Testis (tissue), 2 donors: ENCODE measurements at regions not wholly inside any gene's neighbourhood (a gene's known extent, or its start where the extent isn't known, plus 50 kb on each side); places are given as distances from the start of the nearest gene placed in this dataset.

Experiments
- DNase-seq: peaks from one replicate; pipeline ENCODE4 v3.0.0-alpha.2; 2019
- H3K27ac ChIP-seq, 2 donors: fragments of 200-600 bp; sonication (generic); one replicate each; pipeline ENCODE4 v1.5.1; 2019
- H3K27me3 ChIP-seq: fragments of 200-600 bp; sonication (generic); one replicate; pipeline ENCODE4 v1.5.1; 2019
- H3K36me3 ChIP-seq: fragments of 200-600 bp; sonication (generic); one replicate; pipeline ENCODE4 v1.5.1; 2017; ENCODE audit warnings: low read depth; ENCODE audit errors: missing control alignments
- H3K4me1 ChIP-seq: fragments of 200-600 bp; sonication (generic); one replicate; pipeline ENCODE4 v1.5.1; 2019
- H3K4me3 ChIP-seq, 2 donors: fragments of 200-600 bp; sonication (generic); one replicate each; pipeline ENCODE4 v1.5.1; 2017 to 2019
- H3K9me3 ChIP-seq: fragments of 200-600 bp; sonication (generic); one replicate; pipeline ENCODE4 v1.5.1; 2017
- CTCF ChIP-seq, 3 experiments: fragments of 450-650 bp in 2 of 3; fragments of 200-600 bp in 1 of 3; sonication (generic) in 1 of 3; IDR thresholded peaks; one replicate each; pipeline ENCODE4 v1.5.1; 2016 to 2019; ENCODE audit warnings: antibody characterized with exemption in 3 of 3, mild to moderate bottlenecking in 2 of 3, moderate library complexity in 1 of 3
- POLR2A ChIP-seq: fragments of 450-650 bp; IDR thresholded peaks from one replicate; pipeline ENCODE4 v1.6.1; 2017; ENCODE audit warnings: antibody characterized with exemption, mild to moderate bottlenecking, moderate library complexity
- WGBS, 2 donors: methylation state at CpG; one replicate each; pipeline ENCODE4 v1.1.5; 2018; 5-methylcytosine and 5-hydroxymethylcytosine counted together
- intact Hi-C: fragments of 100-400 bp; cut with DNase I; formaldehyde crosslinking; loops from one replicate; pipeline ENCODE4 v1.15.1; 2023; ENCODE audit warnings: low total_unique reads

GRCh38 chr12:25366122-25366521 is 115.4 kb upstream of the KRAS start:
- no peaks in the 10 kb centered on the region for H3K36me3 ChIP-seq
- H3K4me1 ChIP-seq = peaks cover 10% of the 10 kb centered on the region
- no peak for DNase-seq
- no peaks in the 10 kb centered on the region for H3K9me3 ChIP-seq
- H3K27ac ChIP-seq = no peak overlapping the region
- no peak overlapping the region for H3K4me3 ChIP-seq
- no peaks in the 10 kb centered on the region for H3K27me3 ChIP-seq
- 43 to 45% methylated on average over 3 of the region's 3 CpGs for WGBS, 2 donors
- no peak for TF ChIP-seq CTCF (IDR thresholded peaks at IDR 0.05)
- no peak for TF ChIP-seq POLR2A
- intact Hi-C loops = no loop called here

GRCh38 chr12:25365340-25365730 is 114.6 kb upstream of the KRAS start:
- no peak overlapping the region for H3K4me3 ChIP-seq
- intact Hi-C loops = no loop called here
- DNase-seq = no peak
- no peaks in the 10 kb centered on the region for H3K27me3 ChIP-seq
- TF ChIP-seq POLR2A = no peak
- TF ChIP-seq CTCF (IDR thresholded peaks at IDR 0.05) = no peak
- 14 to 21% methylated on average over 3 of the region's 3 CpGs for WGBS, 2 donors
- no peaks in the 10 kb centered on the region for H3K36me3 ChIP-seq
- H3K27ac ChIP-seq = peak overlapping the region in 1 of 2 donors; percentile 41
- no peaks in the 10 kb centered on the region for H3K9me3 ChIP-seq
- peaks cover 10% of the 10 kb centered on the region for H3K4me1 ChIP-seq

- Histone ChIP-seq H3K4me1 (peaks cover 10% of the 10 kb centered on the region), H3K27ac (peak overlapping the region in 1 of 2 donors; percentile 41), H3K36me3 (no peaks in the 10 kb centered on the region), H3K27me3 (no peaks in the 10 kb centered on the region), H3K4me3 (peak overlapping the region in 1 of 2 donors; percentile 14), H3K9me3 (no peaks in the 10 kb centered on the region)
- peak; percentile 38 for DNase-seq
- no peak for TF ChIP-seq POLR2A
- TF ChIP-seq CTCF (IDR thresholded peaks at IDR 0.05) = no peak
- intact Hi-C loops = no loop called here
- 27 to 41% methylated on average over 5 of the region's 5 CpGs for WGBS, 2 donors
Measured at GRCh38 chr12:25364529-25365339, 114.0 kb upstream of the KRAS start.

- WGBS, 2 donors = 91 to 95% methylated on average over 4 of the region's 4 CpGs
- no peak for TF ChIP-seq CTCF (IDR thresholded peaks at IDR 0.05)
- no peak for TF ChIP-seq POLR2A
- Histone ChIP-seq H3K27me3 (no peaks in the 10 kb centered on the region), H3K27ac (no peak overlapping the region), H3K36me3 (no peaks in the 10 kb centered on the region), H3K4me3 (no peak overlapping the region), H3K9me3 (no peaks in the 10 kb centered on the region), H3K4me1 (peaks cover 10% of the 10 kb centered on the region)
- no peak for DNase-seq
- intact Hi-C loops = no loop called here
Measured at GRCh38 chr12:25362646-25363045, 111.9 kb upstream of the KRAS start.

GRCh38 chr12:25361511-25361910 is 110.8 kb upstream of the KRAS start:
- no peak for TF ChIP-seq CTCF (IDR thresholded peaks at IDR 0.05)
- no peak for TF ChIP-seq POLR2A
- peaks cover 10% of the 10 kb centered on the region for H3K4me1 ChIP-seq
- H3K27me3 ChIP-seq = no peaks in the 10 kb centered on the region
- 81 to 86% methylated on average over 2 of the region's 2 CpGs for WGBS, 2 donors
- intact Hi-C loops = no loop called here
- H3K4me3 ChIP-seq = no peak overlapping the region
- DNase-seq = no peak
- no peak overlapping the region for H3K27ac ChIP-seq
- H3K9me3 ChIP-seq = no peaks in the 10 kb centered on the region
- no peaks in the 10 kb centered on the region for H3K36me3 ChIP-seq
